LNCAP (cell line): ENCODE measurements at regions not wholly inside any gene's neighbourhood (a gene's known extent, or its start where the extent isn't known, plus 50 kb on each side); places are given as distances from the start of the nearest gene placed in this dataset.

Experiments used
- TF ChIP-seq, protein P1 (sequence below): fragments of 450-650 bp; IDR thresholded peaks from 2 replicates; pipeline ENCODE4 v1.5.1; 2017; ENCODE audit warnings: mild to moderate bottlenecking

GRCh38 chr4:43875655-43876054 is 573.0 kb downstream of the KCTD8 start:
- TF ChIP-seq, protein P1, sequence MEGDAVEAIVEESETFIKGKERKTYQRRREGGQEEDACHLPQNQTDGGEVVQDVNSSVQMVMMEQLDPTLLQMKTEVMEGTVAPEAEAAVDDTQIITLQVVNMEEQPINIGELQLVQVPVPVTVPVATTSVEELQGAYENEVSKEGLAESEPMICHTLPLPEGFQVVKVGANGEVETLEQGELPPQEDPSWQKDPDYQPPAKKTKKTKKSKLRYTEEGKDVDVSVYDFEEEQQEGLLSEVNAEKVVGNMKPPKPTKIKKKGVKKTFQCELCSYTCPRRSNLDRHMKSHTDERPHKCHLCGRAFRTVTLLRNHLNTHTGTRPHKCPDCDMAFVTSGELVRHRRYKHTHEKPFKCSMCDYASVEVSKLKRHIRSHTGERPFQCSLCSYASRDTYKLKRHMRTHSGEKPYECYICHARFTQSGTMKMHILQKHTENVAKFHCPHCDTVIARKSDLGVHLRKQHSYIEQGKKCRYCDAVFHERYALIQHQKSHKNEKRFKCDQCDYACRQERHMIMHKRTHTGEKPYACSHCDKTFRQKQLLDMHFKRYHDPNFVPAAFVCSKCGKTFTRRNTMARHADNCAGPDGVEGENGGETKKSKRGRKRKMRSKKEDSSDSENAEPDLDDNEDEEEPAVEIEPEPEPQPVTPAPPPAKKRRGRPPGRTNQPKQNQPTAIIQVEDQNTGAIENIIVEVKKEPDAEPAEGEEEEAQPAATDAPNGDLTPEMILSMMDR, result no peak

GRCh38 chr4:43882470-43882869 is 566.1 kb downstream of the KCTD8 start:
- TF ChIP-seq, protein P1, result no peak

GRCh38 chr4:43886196-43886595 is 562.4 kb downstream of the KCTD8 start:
- TF ChIP-seq, protein P1, result no peak

- TF ChIP-seq, protein P1, result no peak
Observed at GRCh38 chr4:43898836-43899235, 549.8 kb downstream of the KCTD8 start.

DNA sequence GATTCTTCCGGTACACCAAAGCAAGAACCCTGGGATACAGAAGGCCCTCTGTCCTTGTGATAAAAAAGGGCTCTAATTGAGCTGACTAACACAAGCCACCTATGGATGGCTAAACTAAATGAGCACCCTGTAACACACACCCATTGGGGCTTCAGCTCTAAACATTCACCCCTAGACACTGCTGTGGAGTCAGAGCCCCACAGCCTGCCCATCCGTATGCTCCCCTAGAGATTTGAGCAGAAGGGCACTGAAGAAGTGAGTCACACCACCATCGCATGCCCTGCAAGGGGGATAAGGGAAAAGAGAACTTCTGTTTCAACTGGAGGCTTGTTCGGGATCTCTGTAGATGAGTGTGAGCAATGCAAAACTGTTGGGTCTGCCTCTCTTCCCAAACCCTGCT is 545.2 kb downstream of the KCTD8 start:
- TF ChIP-seq, protein P1, result no peak

- TF ChIP-seq, protein P1, result no peak
Observed at GRCh38 chr4:43918377-43918776, 530.2 kb downstream of the KCTD8 start.

GRCh38 chr4:43932448-43932847 is 516.2 kb downstream of the KCTD8 start:
- TF ChIP-seq, protein P1, result no peak

GRCh38 chr4:43943998-43944397 is 504.6 kb downstream of the KCTD8 start:
- TF ChIP-seq, protein P1, result no peak
